ENCODE measurements at regions not wholly inside any gene's neighbourhood (a gene's known extent, or its start where the extent isn't known, plus 50 kb on each side); places are given as distances from the start of the nearest gene placed in this dataset.

- no peak overlapping the region for H3K27ac ChIP-seq
- H3K36me3 ChIP-seq: no peaks in the 10 kb centered on the region
- no peak overlapping the region for H3K4me3 ChIP-seq
- DNase-seq: no peak
- no peaks in the 10 kb centered on the region for H3K4me1 ChIP-seq
- no peaks in the 10 kb centered on the region for H3K9me3 ChIP-seq
- no peak for TF ChIP-seq CTCF (IDR thresholded peaks at IDR 0.05)
- intact Hi-C loops (cut with DNase I; ENCODE audit: low total_unique reads): no loop called here
- no peaks in the 10 kb centered on the region for H3K27me3 ChIP-seq
Observed at GRCh38 chr2:194750926-194751325, 906.1 kb upstream of the SLC39A10 start.

- Histone ChIP-seq H3K4me3 (no peak overlapping the region), H3K36me3 (no peaks in the 10 kb centered on the region), H3K27me3 (no peaks in the 10 kb centered on the region), H3K4me1 (no peaks in the 10 kb centered on the region), H3K9me3 (no peaks in the 10 kb centered on the region), H3K27ac (no peak overlapping the region)
- no peak for TF ChIP-seq CTCF (IDR thresholded peaks at IDR 0.05)
- no peak for DNase-seq
- intact Hi-C loops (cut with DNase I; ENCODE audit: low total_unique reads): no loop called here
Observed at GRCh38 chr2:194745557-194746146, 911.4 kb upstream of the SLC39A10 start.

- no peak for DNase-seq
- H3K27me3 ChIP-seq: no peaks in the 10 kb centered on the region
- H3K9me3 ChIP-seq: no peaks in the 10 kb centered on the region
- no peak overlapping the region for H3K4me3 ChIP-seq
- no peaks in the 10 kb centered on the region for H3K4me1 ChIP-seq
- TF ChIP-seq CTCF (IDR thresholded peaks at IDR 0.05): no peak
- no peak overlapping the region for H3K27ac ChIP-seq
- no peaks in the 10 kb centered on the region for H3K36me3 ChIP-seq
- intact Hi-C loops (cut with DNase I; ENCODE audit: low total_unique reads): no loop called here
Observed at GRCh38 chr2:194742706-194743105, 914.3 kb upstream of the SLC39A10 start.

- no peaks in the 10 kb centered on the region for H3K27me3 ChIP-seq
- no peak overlapping the region for H3K4me3 ChIP-seq
- H3K9me3 ChIP-seq: no peaks in the 10 kb centered on the region
- H3K4me1 ChIP-seq: no peaks in the 10 kb centered on the region
- TF ChIP-seq CTCF (IDR thresholded peaks at IDR 0.05): no peak
- no peak for DNase-seq
- no peak overlapping the region for H3K27ac ChIP-seq
- intact Hi-C loops (cut with DNase I; ENCODE audit: low total_unique reads): no loop called here
- no peaks in the 10 kb centered on the region for H3K36me3 ChIP-seq
Observed at GRCh38 chr2:194739217-194739616, 917.8 kb upstream of the SLC39A10 start.

GRCh38 chr2:194735837-194736542, 921.0 kb upstream of the SLC39A10 start:
- H3K27me3 ChIP-seq: no peaks in the 10 kb centered on the region
- H3K4me3 ChIP-seq: no peak overlapping the region
- H3K9me3 ChIP-seq: no peaks in the 10 kb centered on the region
- H3K4me1 ChIP-seq: no peaks in the 10 kb centered on the region
- DNase-seq: no peak
- TF ChIP-seq CTCF (IDR thresholded peaks at IDR 0.05): no peak
- intact Hi-C loops (cut with DNase I; ENCODE audit: low total_unique reads): no loop called here
- H3K27ac ChIP-seq: no peak overlapping the region
- H3K36me3 ChIP-seq: no peaks in the 10 kb centered on the region

All from tibial artery (tissue), 4 donors.